ENCODE measurements at regions not wholly inside any gene's neighbourhood (a gene's known extent, or its start where the extent isn't known, plus 50 kb on each side); places are given as distances from the start of the nearest gene placed in this dataset.
"Not testable (repeated sequence)": the region's sequence is repeated elsewhere in the genome, so short reads cannot be mapped to it uniquely, and the experiment has no call there.

- DNase-seq (ENCODE audit: insufficient read length, low spot score): no peak
- no peak for TF ChIP-seq TAF1 (IDR thresholded peaks at IDR 0.05; ENCODE audit: low read depth, low read length)
- TF ChIP-seq POU2F2 (IDR thresholded peaks at IDR 0.05; ENCODE audit: low read depth, low read length): no peak
- TF ChIP-seq PAX5 (IDR thresholded peaks at IDR 0.05; ENCODE audit: insufficient read depth, low read length, severe bottlenecking): no peak
- no peak for FAIRE-seq
These were observed 310.2 kb downstream of the ZNF536 start for GRCh38 chr19:30682146-30682998.

DNA sequence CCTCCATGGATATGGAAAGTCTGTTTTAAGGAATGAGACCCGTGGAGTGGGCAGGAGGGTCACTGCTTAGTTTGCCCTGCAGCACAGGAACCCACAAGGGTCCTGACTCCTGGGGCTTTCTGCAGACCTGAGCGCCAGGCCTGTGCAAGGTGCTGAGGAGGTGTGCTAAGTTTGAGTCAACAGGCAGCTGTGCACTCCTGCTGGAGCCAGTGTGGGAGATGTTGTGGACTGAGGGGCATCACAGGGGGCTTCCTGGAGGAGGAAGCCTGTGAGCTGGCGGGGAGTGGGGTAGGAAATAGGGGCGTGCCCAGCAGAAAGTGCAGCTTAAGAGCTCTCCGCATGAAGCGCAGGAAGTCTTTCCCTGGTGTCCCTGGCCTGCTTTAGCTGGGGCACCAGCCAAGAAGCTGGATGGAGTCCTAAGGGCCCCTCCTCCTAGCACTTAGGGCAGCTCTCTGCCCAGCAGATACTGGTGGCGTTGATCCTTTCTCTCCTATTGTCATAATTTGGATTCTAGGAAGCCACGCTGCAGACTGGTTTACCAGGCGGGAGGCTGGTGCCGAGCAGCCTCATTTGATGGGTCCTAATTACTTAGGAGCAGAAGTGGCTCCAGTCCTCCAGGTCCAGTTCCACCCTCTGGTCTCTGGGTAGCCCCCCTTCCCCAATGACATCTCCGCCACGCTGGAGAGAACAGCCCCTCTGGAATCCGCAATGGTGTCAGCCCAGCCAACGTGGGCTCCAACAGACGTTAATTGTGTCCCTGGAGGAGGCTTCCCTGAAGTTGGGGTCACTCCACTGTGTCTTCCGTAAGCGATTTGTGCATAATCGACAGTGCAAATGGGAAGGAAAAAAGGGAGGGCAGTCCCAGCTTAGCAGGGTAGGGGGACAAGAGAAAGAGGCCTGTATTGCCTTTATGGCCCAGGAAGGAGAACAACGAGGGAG lies 309.2 kb downstream of the ZNF536 start:
- TF ChIP-seq POU2F2 (IDR thresholded peaks at IDR 0.05; ENCODE audit: low read depth, low read length) (no peak), POLR2AphosphoS5 (IDR thresholded peaks at IDR 0.05; ENCODE audit: low read depth, low read length) (no peak), PAX5 (IDR thresholded peaks at IDR 0.05; ENCODE audit: insufficient read depth, low read length, severe bottlenecking) (no peak), SPI1 (IDR thresholded peaks at IDR 0.05; ENCODE audit: low read depth, low read length) (no peak), POLR2A (IDR thresholded peaks at IDR 0.05; ENCODE audit: low read depth, low read length) (no peak), TAF1 (IDR thresholded peaks at IDR 0.05; ENCODE audit: low read depth, low read length) (no peak)
- no peak for DNase-seq (ENCODE audit: insufficient read length, low spot score)
- no peak for FAIRE-seq

GRCh38 chr19:30680399-30680798 lies 308.2 kb downstream of the ZNF536 start:
- DNase-seq (ENCODE audit: insufficient read length, low spot score); FAIRE-seq: not testable (repeated sequence)

DNA sequence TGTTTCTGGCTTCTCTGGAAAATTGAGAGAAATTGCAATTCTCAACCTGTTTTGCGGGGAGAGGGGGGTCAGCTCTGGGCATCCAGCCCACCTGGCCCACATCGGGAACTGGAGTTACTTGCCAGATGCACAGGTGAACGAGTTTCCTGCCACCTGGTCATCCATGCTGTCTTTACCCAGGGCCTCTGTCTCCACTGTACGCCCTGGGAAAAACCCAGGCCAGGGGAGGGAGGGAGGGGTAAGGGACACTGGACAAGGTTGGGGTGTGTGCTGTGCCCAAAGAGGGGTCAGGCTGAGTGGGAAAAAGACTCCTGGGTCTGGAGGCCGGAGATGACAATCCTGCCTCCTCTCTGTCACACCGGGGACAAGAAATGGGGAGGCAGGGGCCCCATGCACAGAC lies 307.6 kb downstream of the ZNF536 start:
- TF ChIP-seq SPI1 (IDR thresholded peaks at IDR 0.05; ENCODE audit: low read depth, low read length) (no peak), POLR2A (IDR thresholded peaks at IDR 0.05; ENCODE audit: low read depth, low read length) (no peak), PAX5 (IDR thresholded peaks at IDR 0.05; ENCODE audit: insufficient read depth, low read length, severe bottlenecking) (no peak), POLR2AphosphoS5 (IDR thresholded peaks at IDR 0.05; ENCODE audit: low read depth, low read length) (no peak), POU2F2 (IDR thresholded peaks at IDR 0.05; ENCODE audit: low read depth, low read length) (no peak), TAF1 (IDR thresholded peaks at IDR 0.05; ENCODE audit: low read depth, low read length) (no peak)
- DNase-seq (ENCODE audit: insufficient read length, low spot score) (no peak), FAIRE-seq (no peak)

DNA sequence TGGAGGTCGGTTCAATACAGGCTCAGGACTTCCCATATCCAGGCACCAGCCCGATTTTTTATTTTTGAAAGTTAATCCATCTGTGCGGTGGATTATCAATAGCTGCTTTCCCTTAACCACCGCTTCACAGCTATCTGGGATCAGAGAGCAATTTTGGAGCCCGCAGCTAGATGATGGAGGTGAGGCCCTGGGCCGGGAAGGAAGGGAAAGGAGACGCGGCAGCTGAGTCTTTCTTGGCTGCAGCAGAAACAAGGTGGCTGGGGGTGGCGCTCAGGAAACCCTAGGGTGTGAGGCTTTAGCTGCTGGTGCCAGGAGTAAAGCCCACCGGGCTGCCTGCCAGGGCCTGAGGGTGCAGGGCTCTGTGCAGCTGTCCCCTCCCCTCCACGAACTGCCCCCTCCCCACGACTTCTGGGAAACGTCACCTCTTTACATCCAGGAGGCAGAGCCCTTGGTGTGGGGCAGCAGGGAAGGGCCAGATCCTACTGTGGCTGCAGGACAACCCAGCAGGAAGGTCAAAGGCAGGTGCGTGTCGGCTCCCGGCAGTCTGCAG lies 307.0 kb downstream of the ZNF536 start:
- TF ChIP-seq POLR2A (IDR thresholded peaks at IDR 0.05; ENCODE audit: low read depth, low read length) (no peak), TAF1 (IDR thresholded peaks at IDR 0.05; ENCODE audit: low read depth, low read length) (no peak), SPI1 (IDR thresholded peaks at IDR 0.05; ENCODE audit: low read depth, low read length) (no peak), PAX5 (IDR thresholded peaks at IDR 0.05; ENCODE audit: insufficient read depth, low read length, severe bottlenecking) (no peak), POU2F2 (IDR thresholded peaks at IDR 0.05; ENCODE audit: low read depth, low read length) (no peak), POLR2AphosphoS5 (IDR thresholded peaks at IDR 0.05; ENCODE audit: low read depth, low read length) (no peak)
- DNase-seq (ENCODE audit: insufficient read length, low spot score) (no peak), FAIRE-seq (no peak)

- TF ChIP-seq TAF1 (IDR thresholded peaks at IDR 0.05; ENCODE audit: low read depth, low read length) (no peak), PAX5 (IDR thresholded peaks at IDR 0.05; ENCODE audit: insufficient read depth, low read length, severe bottlenecking) (no peak), POLR2A (IDR thresholded peaks at IDR 0.05; ENCODE audit: low read depth, low read length) (no peak), SPI1 (IDR thresholded peaks at IDR 0.05; ENCODE audit: low read depth, low read length) (no peak), POU2F2 (IDR thresholded peaks at IDR 0.05; ENCODE audit: low read depth, low read length) (no peak), POLR2AphosphoS5 (IDR thresholded peaks at IDR 0.05; ENCODE audit: low read depth, low read length) (no peak)
- no peak for FAIRE-seq
- DNase-seq (ENCODE audit: insufficient read length, low spot score): no peak
These were observed 306.0 kb downstream of the ZNF536 start for GRCh38 chr19:30678168-30678567.

GRCh38 chr19:30677702-30678101 lies 305.5 kb downstream of the ZNF536 start:
- TF ChIP-seq POLR2A (IDR thresholded peaks at IDR 0.05; ENCODE audit: low read depth, low read length) (no peak), PAX5 (IDR thresholded peaks at IDR 0.05; ENCODE audit: insufficient read depth, low read length, severe bottlenecking) (no peak), TAF1 (IDR thresholded peaks at IDR 0.05; ENCODE audit: low read depth, low read length) (no peak), POU2F2 (IDR thresholded peaks at IDR 0.05; ENCODE audit: low read depth, low read length) (no peak), POLR2AphosphoS5 (IDR thresholded peaks at IDR 0.05; ENCODE audit: low read depth, low read length) (no peak), SPI1 (IDR thresholded peaks at IDR 0.05; ENCODE audit: low read depth, low read length) (no peak)
- FAIRE-seq (no peak), DNase-seq (ENCODE audit: insufficient read length, low spot score) (no peak)

DNA sequence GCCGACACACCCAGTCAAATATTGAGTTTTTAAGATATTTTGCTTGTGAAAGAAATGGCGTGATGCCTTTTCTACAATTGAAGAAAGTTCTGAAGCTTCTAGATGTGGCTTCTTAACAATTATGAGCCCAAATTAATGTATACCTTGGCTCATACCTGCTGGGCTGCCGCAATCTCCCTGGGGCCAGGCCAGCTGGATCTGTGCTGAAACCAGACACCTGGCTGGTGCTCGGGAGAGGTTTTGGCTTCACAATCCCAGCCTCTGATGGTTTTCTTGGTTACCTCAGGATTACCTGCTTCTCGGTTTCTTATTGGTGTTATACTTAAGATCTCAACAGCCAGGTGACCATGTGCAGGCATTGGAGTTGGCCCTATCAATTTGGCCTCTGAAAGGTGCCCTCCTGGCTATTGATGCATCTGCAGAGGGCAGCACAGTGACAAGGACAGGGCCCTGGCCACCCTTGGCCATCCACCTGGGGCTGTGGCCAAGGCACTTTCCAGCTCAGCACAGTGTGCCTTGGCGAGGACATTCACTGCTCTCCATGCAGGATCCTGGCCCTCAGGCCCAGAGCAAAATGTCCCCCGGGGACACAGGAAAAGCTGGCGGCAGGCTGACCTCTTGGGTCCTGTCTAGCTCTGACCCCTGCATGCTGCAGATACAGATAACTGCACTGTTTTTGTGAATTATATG lies 305.0 kb downstream of the ZNF536 start:
- FAIRE-seq: no peak
- no peak for TF ChIP-seq PAX5 (IDR thresholded peaks at IDR 0.05; ENCODE audit: insufficient read depth, low read length, severe bottlenecking)
- no peak for TF ChIP-seq POLR2AphosphoS5 (IDR thresholded peaks at IDR 0.05; ENCODE audit: low read depth, low read length)
- TF ChIP-seq POU2F2 (IDR thresholded peaks at IDR 0.05; ENCODE audit: low read depth, low read length): no peak
- no peak for TF ChIP-seq POLR2A (IDR thresholded peaks at IDR 0.05; ENCODE audit: low read depth, low read length)
- no peak for TF ChIP-seq SPI1 (IDR thresholded peaks at IDR 0.05; ENCODE audit: low read depth, low read length)
- no peak for TF ChIP-seq TAF1 (IDR thresholded peaks at IDR 0.05; ENCODE audit: low read depth, low read length)
- DNase-seq (ENCODE audit: insufficient read length, low spot score): no peak

DNA sequence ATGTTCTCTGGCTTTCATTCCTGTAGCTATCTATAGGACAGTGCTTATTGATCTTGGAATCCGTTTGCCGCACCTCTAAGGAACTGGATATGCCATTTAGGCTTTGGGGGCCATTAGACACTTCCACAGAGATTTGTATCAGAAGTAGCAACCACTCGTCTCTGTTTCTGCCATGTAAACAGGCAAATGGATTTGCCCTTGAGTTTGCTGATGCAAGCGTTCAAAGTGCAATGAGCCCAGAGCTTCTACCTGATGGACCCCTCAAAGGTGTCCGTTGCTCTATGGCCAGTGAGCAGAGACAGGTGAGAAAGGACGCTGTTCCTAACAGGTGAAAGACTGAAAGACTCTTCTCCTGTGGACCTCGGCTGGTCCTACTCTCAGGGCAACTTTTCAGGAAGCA lies 302.9 kb downstream of the ZNF536 start:
- FAIRE-seq (no peak), DNase-seq (ENCODE audit: insufficient read length, low spot score) (no peak)
- TF ChIP-seq POLR2AphosphoS5 (IDR thresholded peaks at IDR 0.05; ENCODE audit: low read depth, low read length): no peak
- TF ChIP-seq POLR2A (IDR thresholded peaks at IDR 0.05; ENCODE audit: low read depth, low read length): no peak
- TF ChIP-seq PAX5 (IDR thresholded peaks at IDR 0.05; ENCODE audit: insufficient read depth, low read length, severe bottlenecking): no peak
- TF ChIP-seq SPI1 (IDR thresholded peaks at IDR 0.05; ENCODE audit: low read depth, low read length): no peak
- no peak for TF ChIP-seq POU2F2 (IDR thresholded peaks at IDR 0.05; ENCODE audit: low read depth, low read length)
- no peak for TF ChIP-seq TAF1 (IDR thresholded peaks at IDR 0.05; ENCODE audit: low read depth, low read length)
